Endothelial cell of umbilical vein (primary cell): ENCODE measurements at regions not wholly inside any gene's neighbourhood (a gene's known extent, or its start where the extent isn't known, plus 50 kb on each side); places are given as distances from the start of the nearest gene placed in this dataset.

ENCODE experiments used
- BruUV-seq: library from RNA; stranded (reverse); fragments of 400-500 nt; replicated peaks from 2 replicates; lab custom pipeline; 2021; lab: Mats Ljungman, UMichigan
- CTCF ChIA-PET: fragments of 300-600, 350-600 bp; sonication (Branson Sonifier 250); formaldehyde crosslinking; loops from one replicate; lab custom pipeline; 2021; ENCODE audit warnings: antibody characterized with exemption, inconsistent platforms; lab: Charles Lee
- POLR2A ChIA-PET: fragments of 300-600, 350-600 bp; sonication (Branson Sonifier 250); formaldehyde crosslinking; loops from one replicate; lab custom pipeline; 2021; ENCODE audit warnings: antibody characterized with exemption, inconsistent platforms; lab: Charles Lee
- DNase-seq: peaks from one replicate; pipeline ENCODE4 v3.0.0-alpha.2; 2011; ENCODE audit warnings: low read depth, low spot score
- FAIRE-seq: peaks from 2 replicates; lab custom pipeline; 2011; peaks lifted over from hg19 to GRCh38; lab: Jason Lieb, UNC
- H2AFZ ChIP-seq: 2 replicates; pipeline ENCODE4 v1.6.0; 2012; ENCODE audit warnings: low read depth, low read length, control low read depth, inconsistent platforms
- H3K27ac ChIP-seq: 2 replicates; pipeline ENCODE4 v1.5.1; 2011; ENCODE audit warnings: low read depth, mild to moderate bottlenecking, control low read depth, low read length, moderate library complexity; ENCODE audit not compliant: insufficient read depth
- H3K27me3 ChIP-seq, 2 experiments: 2 replicates each; pipeline versions ENCODE4 v1.6.0 to v1.6.1; 2011; ENCODE audit warnings: low read length in 2 of 2, mixed read lengths in 1 of 2; ENCODE audit not compliant: control insufficient read depth in 2 of 2, insufficient read depth in 2 of 2
- H3K36me3 ChIP-seq, 2 experiments: 2 replicates in 1 of 2; 3 replicates in 1 of 2; pipeline ENCODE4 v1.5.1; 2011; ENCODE audit warnings: low read length in 2 of 2, mild to moderate bottlenecking in 1 of 2, moderate library complexity in 1 of 2; ENCODE audit not compliant: control insufficient read depth in 2 of 2, insufficient read depth in 2 of 2; ENCODE audit errors: extremely low read depth in 1 of 2
- H3K4me1 ChIP-seq: 3 replicates; pipeline ENCODE4 v1.5.1; 2011; ENCODE audit warnings: mild to moderate bottlenecking, low read length; ENCODE audit not compliant: control insufficient read depth, insufficient read depth; ENCODE audit errors: extremely low read depth
- H3K4me2 ChIP-seq: 2 replicates; pipeline ENCODE4 v1.6.1; 2011; ENCODE audit warnings: low read length, control low read depth, mixed read lengths; ENCODE audit not compliant: insufficient read depth
- H3K4me3 ChIP-seq, 3 experiments: fragments of 200-600 bp in 1 of 3; sonication (generic), shearing (Covaris generic) in 1 of 3; replicated peaks in 1 of 3; 2 replicates each; pipeline ENCODE4 v1.5.1; 2011 to 2016; ENCODE audit warnings: control low read depth in 3 of 3, low read length in 3 of 3, mild to moderate bottlenecking in 2 of 3, inconsistent platforms in 1 of 3, low read depth in 1 of 3, moderate library complexity in 1 of 3; ENCODE audit not compliant: insufficient read depth in 1 of 3
- H3K79me2 ChIP-seq: 2 replicates; pipeline ENCODE4 v1.6.0; 2012; ENCODE audit warnings: low read length, inconsistent platforms; ENCODE audit not compliant: control insufficient read depth, insufficient read depth
- H3K9ac ChIP-seq: replicated peaks from 2 replicates; pipeline ENCODE3; 2011; ENCODE audit warnings: low read length, control low read depth; ENCODE audit not compliant: insufficient read depth; ENCODE audit errors: extremely low read depth
- H3K9me1 ChIP-seq: replicated peaks from 3 replicates; pipeline ENCODE4 v1.6.0; 2011; ENCODE audit warnings: mild to moderate bottlenecking, low read length; ENCODE audit not compliant: control insufficient read depth, insufficient read depth; ENCODE audit errors: extremely low read depth
- H3K9me3 ChIP-seq: replicated peaks from 2 replicates; pipeline ENCODE4 v1.5.1; 2012; ENCODE audit warnings: low read length, inconsistent platforms; ENCODE audit not compliant: control insufficient read depth, insufficient read depth
- H4K20me1 ChIP-seq: replicated peaks from 2 replicates; pipeline ENCODE3; 2011; ENCODE audit warnings: mild to moderate bottlenecking, low read length; ENCODE audit not compliant: control insufficient read depth, insufficient read depth; ENCODE audit errors: extremely low read depth
- CTCF ChIP-seq, 2 donors: IDR thresholded peaks; 1 replicate in 1 of 2; 2 replicates in 1 of 2; pipeline ENCODE4 v1.5.1; 2011; ENCODE audit warnings: low read length in 2 of 2, mild to moderate bottlenecking in 2 of 2, moderate library complexity in 2 of 2, control low read depth in 1 of 2, inconsistent platforms in 1 of 2, low read depth in 1 of 2; ENCODE audit not compliant: insufficient read depth in 1 of 2; ENCODE audit errors: extremely low read depth in 1 of 2
- EZH2 ChIP-seq: IDR thresholded peaks from 2 replicates; pipeline ENCODE4 v1.6.1; 2012; ENCODE audit warnings: borderline replicate concordance, low read depth, mild to moderate bottlenecking, moderate library complexity, low read length, inconsistent platforms; ENCODE audit not compliant: severe bottlenecking
- FOS ChIP-seq: IDR thresholded peaks from 2 replicates; pipeline ENCODE4 v1.6.1; 2011; ENCODE audit warnings: mild to moderate bottlenecking, low read length, moderate library complexity, borderline replicate concordance; ENCODE audit not compliant: insufficient read depth
- GATA2 ChIP-seq: IDR thresholded peaks from 2 replicates; pipeline ENCODE4 v1.7.0; 2011; ENCODE audit warnings: low read depth, mild to moderate bottlenecking, moderate library complexity, mixed read lengths, low read length; ENCODE audit not compliant: insufficient read length, insufficient read depth
- JUN ChIP-seq: IDR thresholded peaks from 2 replicates; pipeline ENCODE4 v1.6.1; 2011; ENCODE audit warnings: borderline replicate concordance, low read depth; ENCODE audit not compliant: insufficient read length, insufficient read depth
- MAX ChIP-seq: IDR thresholded peaks from 2 replicates; pipeline ENCODE4 v1.6.1; 2011; ENCODE audit not compliant: insufficient read depth, insufficient read length
- MYC ChIP-seq: IDR thresholded peaks from one replicate; pipeline ENCODE4 v1.6.1; 2011; ENCODE audit warnings: mild to moderate bottlenecking, low read depth, low read length
- POLR2A ChIP-seq: IDR thresholded peaks from 2 replicates; pipeline ENCODE4 v1.6.1; 2012; ENCODE audit warnings: low read depth, mild to moderate bottlenecking, control low read depth, low read length
- POLR2AphosphoS5 ChIP-seq: IDR thresholded peaks from 2 replicates; pipeline ENCODE4 v1.6.1; 2012; ENCODE audit warnings: low read depth, mild to moderate bottlenecking, control low read depth, low read length, moderate library complexity; ENCODE audit not compliant: insufficient read depth
- dilution Hi-C: fragments of 300-500 bp; cut with MboI; formaldehyde crosslinking; loops from one replicate; pipeline ENCODE4 v1.15.0; 2019; ENCODE audit warnings: low sequenced_read_pairs; ENCODE audit not compliant: extremely low pct_ligation_motif_present
- intact Hi-C: fragments of 100-400 bp; cut with micrococcal nuclease; formaldehyde crosslinking; loops from one replicate; pipeline ENCODE4 v1.10.0; 2022

- no peaks in the 10 kb centered on the region for H3K36me3 ChIP-seq
- no TSS peak for BruUV-seq
- ChIA-PET CTCF (no interaction called here), POLR2A (no interaction called here)
- H3K9me1 ChIP-seq = no peaks in the 10 kb centered on the region
- H3K9me3 ChIP-seq = no peaks in the 10 kb centered on the region
- H3K4me2 ChIP-seq = no peak overlapping the region
- no peak overlapping the region for H3K4me3 ChIP-seq
- no peak for TF ChIP-seq GATA2
- TF ChIP-seq MYC = no peak
- TF ChIP-seq POLR2AphosphoS5 = no peak
- no peak for TF ChIP-seq FOS
- no peak for TF ChIP-seq POLR2A
- no peak for TF ChIP-seq JUN
- no peak for TF ChIP-seq EZH2
- no peak for TF ChIP-seq MAX
- no peak for TF ChIP-seq CTCF (IDR thresholded peaks at IDR 0.05; ENCODE audit: extremely low read depth in 1 of 2, insufficient read depth in 1 of 2, low read depth in 1 of 2, low read length in 2 of 2)
- H4K20me1 ChIP-seq = no peaks in the 10 kb centered on the region
- intact Hi-C loops = no loop called here
- H3K4me1 ChIP-seq = no peaks in the 10 kb centered on the region
- dilution Hi-C loops = no loop called here
- H3K79me2 ChIP-seq = no peaks in the 10 kb centered on the region
- H2AFZ ChIP-seq = no peak overlapping the region
- DNase-seq (no peak), FAIRE-seq (no peak)
- peaks cover 0 to 4% of the 10 kb centered on the region in 2 experiments for H3K27me3 ChIP-seq
- H3K27ac ChIP-seq = no peak overlapping the region
- no peak overlapping the region for H3K9ac ChIP-seq
Measured at GRCh38 chr10:74766501-74766900, 59.9 kb upstream of the KAT6B start.
